ENCODE measurements at regions not wholly inside any gene's neighbourhood (a gene's known extent, or its start where the extent isn't known, plus 50 kb on each side); places are given as distances from the start of the nearest gene placed in this dataset.
"Not testable (repeated sequence)": the region's sequence is repeated elsewhere in the genome, so short reads cannot be mapped to it uniquely, and the experiment has no call there.

DNA sequence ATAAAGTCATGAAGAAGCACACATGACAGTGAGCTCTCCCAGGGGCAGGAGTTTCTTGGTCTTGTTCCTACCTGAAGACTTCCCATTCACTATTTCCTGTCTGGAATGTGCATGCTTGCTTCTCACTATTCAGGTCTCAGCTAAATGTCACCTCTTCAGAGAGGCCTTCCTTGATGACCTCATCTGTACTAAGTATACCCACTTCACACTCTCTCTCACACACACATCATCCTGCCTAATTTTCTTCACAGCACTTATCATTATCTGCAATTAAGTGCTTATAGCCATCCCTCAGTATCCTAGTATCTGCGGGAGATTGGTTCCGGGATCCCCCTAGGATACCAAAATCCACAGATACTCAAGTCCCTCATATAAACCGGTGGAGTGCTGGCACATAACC, 146.4 kb upstream of the IVNS1ABP start:
- no peaks in the 10 kb centered on the region for H3K27me3 ChIP-seq (ENCODE audit: insufficient read depth, poor library complexity, severe bottlenecking)
- TF ChIP-seq POLR2AphosphoS5 (IDR thresholded peaks at IDR 0.05; ENCODE audit: low read depth) (no peak), GABPA (IDR thresholded peaks at IDR 0.05; ENCODE audit: low read depth) (no peak), SPI1 (IDR thresholded peaks at IDR 0.05; ENCODE audit: borderline replicate concordance, low read depth) (no peak)
- TF ChIP-seq, protein P1, sequence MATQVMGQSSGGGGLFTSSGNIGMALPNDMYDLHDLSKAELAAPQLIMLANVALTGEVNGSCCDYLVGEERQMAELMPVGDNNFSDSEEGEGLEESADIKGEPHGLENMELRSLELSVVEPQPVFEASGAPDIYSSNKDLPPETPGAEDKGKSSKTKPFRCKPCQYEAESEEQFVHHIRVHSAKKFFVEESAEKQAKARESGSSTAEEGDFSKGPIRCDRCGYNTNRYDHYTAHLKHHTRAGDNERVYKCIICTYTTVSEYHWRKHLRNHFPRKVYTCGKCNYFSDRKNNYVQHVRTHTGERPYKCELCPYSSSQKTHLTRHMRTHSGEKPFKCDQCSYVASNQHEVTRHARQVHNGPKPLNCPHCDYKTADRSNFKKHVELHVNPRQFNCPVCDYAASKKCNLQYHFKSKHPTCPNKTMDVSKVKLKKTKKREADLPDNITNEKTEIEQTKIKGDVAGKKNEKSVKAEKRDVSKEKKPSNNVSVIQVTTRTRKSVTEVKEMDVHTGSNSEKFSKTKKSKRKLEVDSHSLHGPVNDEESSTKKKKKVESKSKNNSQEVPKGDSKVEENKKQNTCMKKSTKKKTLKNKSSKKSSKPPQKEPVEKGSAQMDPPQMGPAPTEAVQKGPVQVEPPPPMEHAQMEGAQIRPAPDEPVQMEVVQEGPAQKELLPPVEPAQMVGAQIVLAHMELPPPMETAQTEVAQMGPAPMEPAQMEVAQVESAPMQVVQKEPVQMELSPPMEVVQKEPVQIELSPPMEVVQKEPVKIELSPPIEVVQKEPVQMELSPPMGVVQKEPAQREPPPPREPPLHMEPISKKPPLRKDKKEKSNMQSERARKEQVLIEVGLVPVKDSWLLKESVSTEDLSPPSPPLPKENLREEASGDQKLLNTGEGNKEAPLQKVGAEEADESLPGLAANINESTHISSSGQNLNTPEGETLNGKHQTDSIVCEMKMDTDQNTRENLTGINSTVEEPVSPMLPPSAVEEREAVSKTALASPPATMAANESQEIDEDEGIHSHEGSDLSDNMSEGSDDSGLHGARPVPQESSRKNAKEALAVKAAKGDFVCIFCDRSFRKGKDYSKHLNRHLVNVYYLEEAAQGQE (IDR thresholded peaks at IDR 0.05; ENCODE audit: insufficient replicate concordance, low read depth), result no peak
- TF ChIP-seq, protein P2, sequence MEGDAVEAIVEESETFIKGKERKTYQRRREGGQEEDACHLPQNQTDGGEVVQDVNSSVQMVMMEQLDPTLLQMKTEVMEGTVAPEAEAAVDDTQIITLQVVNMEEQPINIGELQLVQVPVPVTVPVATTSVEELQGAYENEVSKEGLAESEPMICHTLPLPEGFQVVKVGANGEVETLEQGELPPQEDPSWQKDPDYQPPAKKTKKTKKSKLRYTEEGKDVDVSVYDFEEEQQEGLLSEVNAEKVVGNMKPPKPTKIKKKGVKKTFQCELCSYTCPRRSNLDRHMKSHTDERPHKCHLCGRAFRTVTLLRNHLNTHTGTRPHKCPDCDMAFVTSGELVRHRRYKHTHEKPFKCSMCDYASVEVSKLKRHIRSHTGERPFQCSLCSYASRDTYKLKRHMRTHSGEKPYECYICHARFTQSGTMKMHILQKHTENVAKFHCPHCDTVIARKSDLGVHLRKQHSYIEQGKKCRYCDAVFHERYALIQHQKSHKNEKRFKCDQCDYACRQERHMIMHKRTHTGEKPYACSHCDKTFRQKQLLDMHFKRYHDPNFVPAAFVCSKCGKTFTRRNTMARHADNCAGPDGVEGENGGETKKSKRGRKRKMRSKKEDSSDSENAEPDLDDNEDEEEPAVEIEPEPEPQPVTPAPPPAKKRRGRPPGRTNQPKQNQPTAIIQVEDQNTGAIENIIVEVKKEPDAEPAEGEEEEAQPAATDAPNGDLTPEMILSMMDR (IDR thresholded peaks at IDR 0.05; ENCODE audit: insufficient read depth, low read length), result no peak
- DNase-seq (ENCODE audit: low read depth in 1 of 2, low spot score in 1 of 2), result no peak

DNA sequence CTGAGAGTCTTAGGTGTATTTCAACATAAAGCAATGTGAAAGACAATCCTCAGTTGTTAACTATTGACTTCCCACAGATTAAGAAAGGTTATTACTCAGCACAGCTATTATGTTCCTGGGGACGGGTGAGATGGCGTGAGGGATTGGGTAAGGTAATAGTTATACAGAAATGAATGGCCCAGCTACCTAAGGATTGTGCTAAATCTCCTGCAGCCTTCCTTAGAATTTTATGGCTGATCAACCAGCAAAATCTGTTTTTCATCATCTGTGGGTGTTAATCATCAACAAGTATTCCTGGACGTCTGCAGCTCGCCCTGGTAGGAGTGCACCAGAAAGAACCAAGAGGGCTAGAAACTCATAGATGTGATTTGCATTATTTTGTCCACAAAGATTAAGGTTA, 146.0 kb upstream of the IVNS1ABP start:
- no peak overlapping the region for H3K27ac ChIP-seq (replicated peaks)
- DNase-seq (ENCODE audit: low read depth in 1 of 2, low spot score in 1 of 2), result no peak
- TF ChIP-seq SPI1 (IDR thresholded peaks at IDR 0.05; ENCODE audit: borderline replicate concordance, low read depth), result no peak
- no peak for TF ChIP-seq GABPA (IDR thresholded peaks at IDR 0.05; ENCODE audit: low read depth)
- no peak for TF ChIP-seq POLR2AphosphoS5 (IDR thresholded peaks at IDR 0.05; ENCODE audit: low read depth)
- TF ChIP-seq, protein P1 (IDR thresholded peaks at IDR 0.05; ENCODE audit: insufficient replicate concordance, low read depth), result no peak
- TF ChIP-seq, protein P2 (IDR thresholded peaks at IDR 0.05; ENCODE audit: insufficient read depth, low read length), result no peak
- no peak overlapping the region for H3K4me3 ChIP-seq (replicated peaks; ENCODE audit: insufficient read depth, low read length)
- no peaks in the 10 kb centered on the region for H3K27me3 ChIP-seq (ENCODE audit: insufficient read depth, poor library complexity, severe bottlenecking)

More for the DNA sequence above, 146.4 kb upstream of the IVNS1ABP start:
- H3K4me3 ChIP-seq (replicated peaks; ENCODE audit: insufficient read depth, low read length), result no peak overlapping the region
- H3K27ac ChIP-seq (replicated peaks), result no peak overlapping the region

DNA sequence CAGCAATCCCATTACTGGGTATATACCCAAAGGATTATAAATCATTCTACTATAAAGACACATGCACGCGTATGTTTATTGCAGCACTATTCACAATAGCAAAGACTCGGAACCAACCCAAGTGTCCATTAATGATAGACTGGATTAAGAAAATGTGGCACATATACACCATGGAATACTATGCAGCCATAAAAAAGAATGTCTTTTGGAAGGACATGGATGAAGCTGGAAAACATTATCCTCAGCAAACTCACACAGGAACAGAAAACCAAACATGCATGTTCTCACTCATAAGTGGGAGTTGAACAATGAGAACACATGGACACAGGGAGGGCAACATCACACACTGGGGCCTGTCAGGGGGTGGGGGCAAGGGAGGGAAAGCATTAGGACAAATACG, 143.7 kb upstream of the IVNS1ABP start:
- not testable (repeated sequence) for H3K4me3 ChIP-seq (replicated peaks; ENCODE audit: insufficient read depth, low read length); H3K27me3 ChIP-seq (ENCODE audit: insufficient read depth, poor library complexity, severe bottlenecking); DNase-seq (ENCODE audit: low read depth in 1 of 2, low spot score in 1 of 2); H3K27ac ChIP-seq (replicated peaks)

DNA sequence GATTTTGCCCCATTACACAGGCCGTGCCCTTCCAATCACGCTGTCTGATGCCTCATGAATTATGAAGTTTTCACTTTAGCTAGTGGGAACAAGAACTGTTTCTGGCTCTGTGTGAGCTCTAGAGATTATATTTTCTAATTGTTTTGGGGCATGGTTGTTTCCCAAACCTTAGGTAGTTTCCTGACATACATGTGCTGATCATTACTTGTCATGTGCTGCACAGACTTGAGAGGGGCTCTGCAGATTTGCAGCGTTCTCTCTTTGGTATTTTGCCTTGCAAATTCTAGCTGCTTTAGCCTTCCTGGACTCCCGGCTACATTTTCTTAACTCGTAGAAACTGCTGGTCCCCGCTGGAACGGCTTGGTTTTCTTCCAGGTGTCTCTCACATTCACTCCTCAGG, 142.1 kb upstream of the IVNS1ABP start:
- TF ChIP-seq POLR2AphosphoS5 (IDR thresholded peaks at IDR 0.05; ENCODE audit: low read depth), result no peak
- no peak for TF ChIP-seq SPI1 (IDR thresholded peaks at IDR 0.05; ENCODE audit: borderline replicate concordance, low read depth)
- no peak for TF ChIP-seq GABPA (IDR thresholded peaks at IDR 0.05; ENCODE audit: low read depth)
- TF ChIP-seq, protein P1 (IDR thresholded peaks at IDR 0.05; ENCODE audit: insufficient replicate concordance, low read depth), result no peak
- TF ChIP-seq, protein P2 (IDR thresholded peaks at IDR 0.05; ENCODE audit: insufficient read depth, low read length), result no peak
- DNase-seq (ENCODE audit: low read depth in 1 of 2, low spot score in 1 of 2), result no peak
- no peak overlapping the region for H3K4me3 ChIP-seq (replicated peaks; ENCODE audit: insufficient read depth, low read length)
- no peak overlapping the region for H3K27ac ChIP-seq (replicated peaks)
- no peaks in the 10 kb centered on the region for H3K27me3 ChIP-seq (ENCODE audit: insufficient read depth, poor library complexity, severe bottlenecking)

Data from HL-60 (cell line).